Right lobe of liver (tissue), 6 donors: ENCODE measurements at regions not wholly inside any gene's neighbourhood (a gene's known extent, or its start where the extent isn't known, plus 50 kb on each side); places are given as distances from the start of the nearest gene placed in this dataset.

ENCODE experiments used
- ATAC-seq, 4 donors: fragments of 200-7000 bp; cut with Tn5 transposase; one replicate each; pipeline ENCODE4 v1.9.1; 2020; ENCODE audit warnings: mild to moderate bottlenecking in 4 of 4, moderate library complexity in 4 of 4
- DNase-seq, 3 donors: peaks; one replicate each; pipeline ENCODE4 v3.0.0-alpha.2; 2020
- H3K27ac ChIP-seq, 3 donors: fragments of 200-600 bp; one replicate each; pipeline ENCODE4 v1.8.0; 2022
- H3K27me3 ChIP-seq, 2 donors: fragments of 200-600 bp; one replicate each; pipeline ENCODE4 v1.8.0; 2022
- H3K36me3 ChIP-seq, 4 donors: fragments of 200-600 bp; sonication (generic) in 1 of 4; one replicate each; pipeline versions ENCODE4 v1.5.1 to v1.8.0; 2017 to 2022; ENCODE audit warnings: control low read depth in 1 of 4
- H3K4me1 ChIP-seq, 4 donors: fragments of 200-600 bp; sonication (generic) in 1 of 4; one replicate each; pipeline versions ENCODE4 v1.5.1 to v1.8.0; 2017 to 2022; ENCODE audit warnings: control low read depth in 1 of 4
- H3K4me3 ChIP-seq, 3 donors: fragments of 200-600 bp; one replicate each; pipeline ENCODE4 v1.8.0; 2022
- H3K9me3 ChIP-seq, 4 donors: fragments of 200-600 bp; sonication (generic) in 1 of 4; one replicate each; pipeline versions ENCODE4 v1.5.1 to v1.8.0; 2017 to 2022; ENCODE audit warnings: control low read depth in 1 of 4
- POLR2A ChIP-seq: fragments of 450-650 bp; IDR thresholded peaks from one replicate; pipeline ENCODE4 v1.6.1; 2017; ENCODE audit warnings: antibody characterized with exemption, mild to moderate bottlenecking
- WGBS: methylation state at CpG from one replicate; pipeline ENCODE4 v1.1.6; 2018; ENCODE audit warnings: low coverage, low lambda C conversion rate; ENCODE audit not compliant: insufficient coverage; ENCODE audit errors: missing lambda C conversion rate; 5-methylcytosine and 5-hydroxymethylcytosine counted together
- intact Hi-C, 2 donors: fragments of 100-400 bp; cut with DNase I; formaldehyde crosslinking; loops; one replicate each; pipeline versions ENCODE4 v1.11.2 to v1.14.1; 2022
- TF ChIP-seq, protein P1 (sequence below), 4 donors: fragments of 200-600 bp in 3 of 4; fragments of 450-650 bp in 1 of 4; IDR thresholded peaks; one replicate each; pipeline versions ENCODE4 v1.5.1 to v1.8.0; 2016 to 2022; ENCODE audit warnings: antibody characterized with exemption in 4 of 4, mild to moderate bottlenecking in 2 of 4
- donor health status: DM: no; HTN: yes; CAD: no.
- donor health status: DM: no; HTN: no; CAD: no.
- donor health status: DM: no; HTN: no; CAD: no.
- donor health status: DM: no; HTN: yes; CAD: no.
- donor health status: DM: no; HTN: yes; CAD: no.

DNA sequence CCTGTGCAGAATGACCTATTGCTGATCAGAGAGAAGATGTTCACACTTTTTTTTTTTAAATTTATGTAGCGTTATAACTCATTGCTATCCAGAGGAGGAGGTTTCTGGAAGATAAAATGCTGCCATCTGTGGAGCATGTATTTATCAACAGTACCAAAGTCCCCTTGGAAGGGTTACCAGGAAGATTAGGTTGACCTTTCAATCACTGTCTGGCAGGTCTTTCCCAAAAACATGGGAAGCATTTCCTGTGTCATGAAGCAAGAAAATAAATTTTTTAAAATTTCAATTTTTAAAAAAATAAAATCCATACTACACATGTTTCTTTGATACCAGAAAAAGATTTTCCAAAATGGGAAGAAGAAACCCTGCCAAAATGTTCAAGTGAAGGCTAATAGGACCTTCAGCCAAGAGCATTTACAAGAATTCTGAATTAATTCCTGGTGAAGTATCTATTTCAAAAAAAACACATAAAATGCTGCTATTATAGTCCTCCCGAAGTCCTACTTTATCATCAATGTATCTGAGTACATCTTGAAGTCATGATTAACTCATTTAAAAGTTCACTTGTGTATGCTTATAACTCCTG lies 143.9 kb upstream of the RND3 start:
- peak; percentile 88 to 89 (median 88) for ATAC-seq
- H3K9me3 ChIP-seq = no peaks in the 10 kb centered on the region
- peak overlapping the region; percentile 65 to 88 (median 80) for H3K27ac ChIP-seq
- no peak for DNase-seq
- no peak for TF ChIP-seq POLR2A
- TF ChIP-seq, protein P1, sequence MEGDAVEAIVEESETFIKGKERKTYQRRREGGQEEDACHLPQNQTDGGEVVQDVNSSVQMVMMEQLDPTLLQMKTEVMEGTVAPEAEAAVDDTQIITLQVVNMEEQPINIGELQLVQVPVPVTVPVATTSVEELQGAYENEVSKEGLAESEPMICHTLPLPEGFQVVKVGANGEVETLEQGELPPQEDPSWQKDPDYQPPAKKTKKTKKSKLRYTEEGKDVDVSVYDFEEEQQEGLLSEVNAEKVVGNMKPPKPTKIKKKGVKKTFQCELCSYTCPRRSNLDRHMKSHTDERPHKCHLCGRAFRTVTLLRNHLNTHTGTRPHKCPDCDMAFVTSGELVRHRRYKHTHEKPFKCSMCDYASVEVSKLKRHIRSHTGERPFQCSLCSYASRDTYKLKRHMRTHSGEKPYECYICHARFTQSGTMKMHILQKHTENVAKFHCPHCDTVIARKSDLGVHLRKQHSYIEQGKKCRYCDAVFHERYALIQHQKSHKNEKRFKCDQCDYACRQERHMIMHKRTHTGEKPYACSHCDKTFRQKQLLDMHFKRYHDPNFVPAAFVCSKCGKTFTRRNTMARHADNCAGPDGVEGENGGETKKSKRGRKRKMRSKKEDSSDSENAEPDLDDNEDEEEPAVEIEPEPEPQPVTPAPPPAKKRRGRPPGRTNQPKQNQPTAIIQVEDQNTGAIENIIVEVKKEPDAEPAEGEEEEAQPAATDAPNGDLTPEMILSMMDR (IDR thresholded peaks at IDR 0.05) = peak in 2 of 4 donors; percentile 11 to 14
- intact Hi-C loops = no loop called here
- H3K4me1 ChIP-seq = peaks cover 0 to 13% (median 5%) of the 10 kb centered on the region in 4 donors
- H3K27me3 ChIP-seq = no peaks in the 10 kb centered on the region
- WGBS = 15% methylated on average over 2 of the region's 2 CpGs
- no peaks in the 10 kb centered on the region for H3K36me3 ChIP-seq
- H3K4me3 ChIP-seq = no peak overlapping the region

DNA sequence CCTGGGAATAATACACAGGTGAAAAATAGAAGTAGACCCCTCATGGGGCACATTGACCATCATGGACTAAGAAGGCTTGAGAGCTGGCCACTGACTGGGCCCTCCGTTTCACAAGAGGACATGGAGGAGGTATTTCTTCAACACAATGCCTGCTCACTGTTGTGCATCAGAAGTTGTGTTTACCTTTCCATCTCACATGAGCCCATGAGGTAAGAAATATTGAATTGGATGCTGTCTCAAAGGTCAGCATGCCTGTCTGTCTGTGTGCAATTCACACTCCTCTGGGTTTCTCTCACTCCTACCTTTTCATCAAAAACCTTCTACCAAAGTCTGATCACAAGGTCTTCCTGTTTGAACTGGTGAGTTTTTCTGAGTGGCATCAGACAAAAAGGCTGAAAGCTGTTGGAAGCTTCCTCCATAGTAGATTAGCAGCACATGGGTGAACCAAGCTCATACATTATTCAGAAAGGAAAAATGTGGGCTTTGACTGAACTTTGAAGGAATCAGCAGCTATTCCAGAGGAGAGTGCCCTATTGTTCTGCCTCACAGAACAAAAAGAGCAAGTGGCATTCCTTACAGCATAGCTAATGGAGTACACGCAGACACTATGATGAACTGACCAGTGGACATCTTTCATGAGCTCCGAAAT lies 143.2 kb upstream of the RND3 start:
- WGBS = 60% methylated on average over 3 of the region's 3 CpGs
- DNase-seq (peak in 2 of 3 donors; percentile 48 to 55), ATAC-seq (peak; percentile 90 to 96 (median 92))
- TF ChIP-seq POLR2A = peak; percentile 21
- TF ChIP-seq, protein P1 (IDR thresholded peaks at IDR 0.05) = no peak
- no peaks in the 10 kb centered on the region for H3K9me3 ChIP-seq
- H3K27ac ChIP-seq = peak overlapping the region; percentile 65 to 88 (median 80)
- peaks cover 0 to 13% (median 5%) of the 10 kb centered on the region in 4 donors for H3K4me1 ChIP-seq
- H3K36me3 ChIP-seq = no peaks in the 10 kb centered on the region
- intact Hi-C loops = no loop called here
- no peaks in the 10 kb centered on the region for H3K27me3 ChIP-seq
- H3K4me3 ChIP-seq = no peak overlapping the region

DNA sequence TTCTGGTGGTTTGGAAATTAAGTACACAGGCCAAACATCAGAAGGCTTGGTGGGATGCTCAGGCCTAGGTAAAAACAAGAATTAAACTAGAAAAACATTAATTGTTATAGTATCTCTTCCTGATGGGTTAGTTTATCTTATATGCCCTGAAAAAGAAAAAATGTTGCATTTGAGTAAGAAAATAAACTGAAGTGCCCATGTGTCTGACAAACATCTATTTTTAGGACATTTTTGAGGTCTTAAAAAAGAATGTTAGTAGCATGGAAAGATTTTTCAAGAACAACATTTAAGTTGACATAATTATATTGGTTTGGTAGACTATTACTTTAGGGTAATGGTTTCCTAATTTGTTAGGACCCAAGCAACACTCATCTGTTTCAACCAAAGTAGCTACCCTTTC lies 140.1 kb upstream of the RND3 start:
- TF ChIP-seq POLR2A = no peak
- TF ChIP-seq, protein P1 (IDR thresholded peaks at IDR 0.05) = no peak
- no peak overlapping the region for H3K27ac ChIP-seq
- ATAC-seq (no peak), DNase-seq (no peak)
- peaks cover 0 to 13% (median 5%) of the 10 kb centered on the region in 4 donors for H3K4me1 ChIP-seq
- no peaks in the 10 kb centered on the region for H3K9me3 ChIP-seq
- intact Hi-C loops = no loop called here
- no peaks in the 10 kb centered on the region for H3K36me3 ChIP-seq
- no peak overlapping the region for H3K4me3 ChIP-seq
- no peaks in the 10 kb centered on the region for H3K27me3 ChIP-seq

DNA sequence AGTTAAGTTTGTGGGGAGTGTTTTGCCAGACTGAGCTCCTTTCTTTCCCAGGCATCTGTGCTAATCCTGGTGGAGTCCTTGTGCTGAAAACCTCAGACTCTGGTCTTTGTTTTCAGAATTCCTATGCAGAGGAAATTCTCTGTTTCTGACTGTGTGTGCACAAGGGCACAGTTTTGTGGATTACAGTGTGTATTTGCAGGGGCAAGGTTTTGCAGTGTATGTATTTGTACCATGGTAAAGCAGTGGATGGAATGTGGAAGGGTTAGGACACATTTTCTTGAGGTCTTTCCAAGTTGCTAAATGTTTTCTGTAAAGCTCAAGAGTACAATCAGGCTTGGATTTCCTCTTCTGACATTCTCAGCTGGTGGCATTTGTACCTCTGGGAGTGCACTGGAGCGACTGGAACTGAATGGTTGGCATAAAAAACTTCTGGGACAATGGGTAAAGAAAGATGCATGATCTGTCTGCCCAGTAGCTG lies 139.5 kb upstream of the RND3 start:
- Histone ChIP-seq H3K4me1 (peaks cover 0 to 13% (median 5%) of the 10 kb centered on the region in 4 donors), H3K27ac (no peak overlapping the region), H3K27me3 (no peaks in the 10 kb centered on the region), H3K36me3 (no peaks in the 10 kb centered on the region), H3K9me3 (no peaks in the 10 kb centered on the region), H3K4me3 (no peak overlapping the region)
- no peak for DNase-seq
- WGBS = 63% methylated on average over 1 of the region's 1 CpG
- intact Hi-C loops = no loop called here
- TF ChIP-seq POLR2A = no peak
- TF ChIP-seq, protein P1 (IDR thresholded peaks at IDR 0.05) = no peak
- ATAC-seq = no peak
